Activated naive CD4-positive, alpha-beta T cell treated with anti-CD3 and anti-CD28 coated beads, Interleukin-2, amount 50 U/mL, for 72 hours (primary cell): ENCODE measurements at regions not wholly inside any gene's neighbourhood (a gene's known extent, or its start where the extent isn't known, plus 50 kb on each side); places are given as distances from the start of the nearest gene placed in this dataset.

Experiments
- ATAC-seq, 2 donors: fragments of 150-1000 bp; cut with Tn5 transposase; 2 replicates each; pipeline ENCODE4 v1.10.0; 2021; ENCODE audit warnings: mild to moderate bottlenecking in 2 of 2, moderate library complexity in 2 of 2
- DNase-seq, 2 donors: peaks; one replicate each; pipeline ENCODE4 v3.0.0; 2021 to 2022; ENCODE audit warnings: low spot score in 2 of 2
- H3K27ac Mint-ChIP-seq, 2 donors: one replicate each; pipeline ENCODE4 v1.8.0; 2022; ENCODE audit warnings: mild to moderate bottlenecking in 2 of 2, mixed read lengths in 2 of 2
- H3K36me3 Mint-ChIP-seq, 2 donors: one replicate each; pipeline ENCODE4 v1.8.0; 2022; ENCODE audit warnings: mixed read lengths in 2 of 2
- H3K9me3 Mint-ChIP-seq, 2 donors: one replicate each; pipeline ENCODE4 v1.8.0; 2022; ENCODE audit warnings: mixed read lengths in 2 of 2

- DNase-seq: no peak
- Mint-ChIP-seq H3K27ac (no peak overlapping the region), H3K36me3 (no peaks in the 10 kb centered on the region), H3K9me3 (no peaks in the 10 kb centered on the region)
- peak in 1 of 2 donors; percentile 56 for ATAC-seq
Observed at GRCh38 chr6:105941621-105942412, 144.3 kb upstream of the PRDM1 start.

- no peak for DNase-seq
- no peaks in the 10 kb centered on the region for H3K9me3 Mint-ChIP-seq
- H3K27ac Mint-ChIP-seq: no peak overlapping the region
- no peaks in the 10 kb centered on the region for H3K36me3 Mint-ChIP-seq
- ATAC-seq: no peak
Observed at GRCh38 chr6:105940990-105941389, 145.1 kb upstream of the PRDM1 start.

- ATAC-seq: no peak
Observed at GRCh38 chr6:105936972-105937371, 149.2 kb upstream of the PRDM1 start.

DNA sequence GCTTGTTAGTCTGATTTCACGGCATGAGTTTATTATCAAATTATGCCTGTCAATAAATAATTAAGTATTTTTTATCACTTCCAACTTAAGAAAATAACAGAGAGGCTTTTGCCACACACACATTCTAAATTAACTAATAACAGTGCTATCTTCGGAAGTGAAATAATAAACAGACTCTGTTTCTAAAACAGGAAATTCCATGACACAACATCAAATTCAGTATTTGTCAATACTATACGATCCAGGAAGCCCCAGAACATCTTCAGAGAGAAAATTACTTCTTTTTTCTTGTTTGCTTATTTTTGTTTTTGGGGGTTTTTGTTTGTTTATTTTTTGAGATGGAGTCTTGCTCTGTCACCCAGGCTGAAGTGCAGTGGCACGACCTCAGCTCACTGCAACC, 150.7 kb upstream of the PRDM1 start:
- no peaks in the 10 kb centered on the region for H3K36me3 Mint-ChIP-seq
- no peaks in the 10 kb centered on the region for H3K9me3 Mint-ChIP-seq
- H3K27ac Mint-ChIP-seq: no peak overlapping the region
- ATAC-seq: no peak
- DNase-seq: no peak

More at GRCh38 chr6:105936972-105937371, 149.2 kb upstream of the PRDM1 start:
- Mint-ChIP-seq H3K9me3 (no peaks in the 10 kb centered on the region), H3K27ac (no peak overlapping the region), H3K36me3 (no peaks in the 10 kb centered on the region)
- no peak for DNase-seq

- H3K36me3 Mint-ChIP-seq: no peaks in the 10 kb centered on the region
- DNase-seq (no peak), ATAC-seq (no peak)
- no peaks in the 10 kb centered on the region for H3K9me3 Mint-ChIP-seq
- no peak overlapping the region for H3K27ac Mint-ChIP-seq
Observed at GRCh38 chr6:105934708-105935107, 151.4 kb upstream of the PRDM1 start.

DNA sequence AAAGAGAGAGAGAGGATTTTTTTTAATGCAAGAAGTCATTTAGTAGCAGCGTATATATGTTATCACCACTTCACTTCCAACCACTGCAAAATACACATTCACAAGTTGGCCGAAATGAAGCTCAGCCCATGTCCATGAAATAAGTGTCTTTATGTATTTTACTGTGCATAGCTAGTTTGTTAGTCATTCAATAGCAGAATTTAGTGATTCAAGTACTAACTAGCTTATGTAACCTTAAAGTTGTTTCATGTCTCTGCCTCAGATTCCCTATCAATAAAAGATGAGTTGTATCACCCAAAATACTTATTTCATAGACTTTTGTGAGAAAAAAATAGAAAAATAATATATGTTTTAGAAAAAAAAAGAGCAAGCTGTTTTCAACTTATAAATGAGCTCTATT, 153.7 kb upstream of the PRDM1 start:
- H3K27ac Mint-ChIP-seq: no peak overlapping the region
- DNase-seq (no peak), ATAC-seq (no peak)
- H3K36me3 Mint-ChIP-seq: no peaks in the 10 kb centered on the region
- no peaks in the 10 kb centered on the region for H3K9me3 Mint-ChIP-seq

GRCh38 chr6:105929626-105930025, 156.5 kb upstream of the PRDM1 start:
- no peak for ATAC-seq
- DNase-seq: no peak
- Mint-ChIP-seq H3K27ac (no peak overlapping the region), H3K9me3 (no peaks in the 10 kb centered on the region), H3K36me3 (no peaks in the 10 kb centered on the region)

- Mint-ChIP-seq H3K9me3 (peaks cover 3 to 5% of the 10 kb centered on the region in 2 donors), H3K36me3 (no peaks in the 10 kb centered on the region), H3K27ac (no peak overlapping the region)
- DNase-seq: no peak
- peak in 1 of 2 donors; percentile 40 for ATAC-seq
Observed at GRCh38 chr6:105926318-105926717, 159.8 kb upstream of the PRDM1 start.

- DNase-seq: no peak
- peak in 1 of 2 donors; percentile 37 for ATAC-seq
- H3K27ac Mint-ChIP-seq: no peak overlapping the region
- no peaks in the 10 kb centered on the region for H3K36me3 Mint-ChIP-seq
- H3K9me3 Mint-ChIP-seq: peaks cover 3 to 5% of the 10 kb centered on the region in 2 donors
Observed at GRCh38 chr6:105925706-105926105, 160.4 kb upstream of the PRDM1 start.

- Mint-ChIP-seq H3K9me3 (peaks cover 3 to 5% of the 10 kb centered on the region in 2 donors), H3K36me3 (no peaks in the 10 kb centered on the region), H3K27ac (no peak overlapping the region)
- ATAC-seq: no peak
- DNase-seq: no peak
Observed at GRCh38 chr6:105921781-105922180, 164.4 kb upstream of the PRDM1 start.

DNA sequence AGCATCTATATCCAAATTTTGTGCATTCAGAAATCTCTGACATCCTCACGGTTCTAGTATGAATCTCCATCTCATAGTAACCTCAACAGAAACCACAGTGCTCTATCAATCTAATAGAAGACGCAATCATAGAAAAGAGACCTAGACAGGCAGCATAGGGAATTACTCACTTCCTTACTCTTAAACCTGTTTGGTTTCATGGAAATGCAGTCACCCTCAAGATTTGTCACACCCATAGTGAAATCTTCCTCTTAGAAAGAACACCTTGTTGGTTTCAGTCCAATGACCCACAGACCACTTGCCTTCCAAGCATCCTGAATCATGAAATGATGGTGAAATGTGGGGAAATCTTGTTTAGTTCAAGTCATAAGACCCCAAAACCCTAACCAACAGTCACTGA, 166.1 kb upstream of the PRDM1 start:
- H3K36me3 Mint-ChIP-seq: peaks cover 0 to 8% of the 10 kb centered on the region in 2 donors
- no peak for DNase-seq
- ATAC-seq: peak; percentile 91 to 94
- peaks cover 5 to 7% of the 10 kb centered on the region in 2 donors for H3K9me3 Mint-ChIP-seq
- H3K27ac Mint-ChIP-seq: peak overlapping the region in 1 of 2 donors; percentile 30

DNA sequence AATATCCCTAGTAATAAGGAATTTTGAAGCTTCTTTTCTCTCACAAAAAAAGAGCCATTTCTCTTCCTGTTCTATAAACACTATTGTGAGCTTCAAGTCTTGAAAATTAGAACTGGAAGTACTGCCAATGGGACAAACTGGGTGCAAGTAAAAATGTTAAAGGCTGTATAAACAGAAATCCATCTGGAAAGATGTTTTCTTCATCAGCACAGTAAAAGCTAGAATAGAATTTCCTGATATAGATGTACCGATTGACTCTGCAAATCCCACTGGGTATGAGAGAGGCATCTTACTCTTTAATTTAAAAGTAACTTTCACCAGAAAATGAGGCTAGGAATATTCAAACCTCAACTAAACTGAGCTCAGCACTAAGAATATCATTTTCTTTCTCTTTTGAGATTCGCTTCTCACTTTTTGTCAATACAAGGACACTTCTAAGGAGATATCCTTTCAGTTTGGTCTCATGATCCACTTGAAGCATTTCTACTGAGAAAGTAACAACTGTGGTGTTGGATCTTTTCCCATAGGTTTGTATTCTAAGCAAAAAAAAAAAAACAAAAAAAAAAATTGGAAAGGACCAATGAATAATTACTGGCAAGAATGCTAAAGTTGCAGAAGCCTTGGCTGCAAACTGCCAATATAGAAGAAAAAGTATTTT, 169.0 kb upstream of the PRDM1 start:
- ATAC-seq (no peak), DNase-seq (no peak)
- Mint-ChIP-seq H3K9me3 (peaks cover 7% of the 10 kb centered on the region in 2 donors), H3K27ac (no peak overlapping the region), H3K36me3 (peaks cover 0 to 8% of the 10 kb centered on the region in 2 donors)

- Mint-ChIP-seq H3K9me3 (peaks cover 4 to 7% of the 10 kb centered on the region in 2 donors), H3K27ac (no peak overlapping the region), H3K36me3 (peaks cover 0 to 4% of the 10 kb centered on the region in 2 donors)
- no peak for DNase-seq
- no peak for ATAC-seq
Observed at GRCh38 chr6:105911106-105911629, 175.0 kb upstream of the PRDM1 start.

DNA sequence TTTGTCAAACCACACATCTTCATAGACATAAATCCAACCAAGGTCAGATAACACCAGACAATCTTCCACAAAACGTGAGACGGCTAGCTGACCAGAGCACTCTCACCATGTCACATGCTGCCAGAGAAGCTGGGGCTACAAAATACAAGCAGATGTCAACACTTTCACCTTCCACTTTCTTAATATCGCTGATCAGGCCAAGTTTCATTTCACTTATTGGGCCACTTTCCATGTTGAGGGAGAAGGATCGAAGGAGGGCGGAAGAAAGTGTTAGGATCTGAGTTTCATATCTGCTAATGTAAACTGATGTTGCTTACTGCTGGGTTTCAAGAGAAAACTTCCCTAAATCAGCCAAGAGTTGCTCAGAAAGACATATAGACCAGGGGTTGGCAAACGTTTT, 177.0 kb upstream of the PRDM1 start:
- Mint-ChIP-seq H3K36me3 (no peaks in the 10 kb centered on the region), H3K27ac (no peak overlapping the region), H3K9me3 (peaks cover 0 to 5% of the 10 kb centered on the region in 2 donors)
- DNase-seq: no peak
- no peak for ATAC-seq

- DNase-seq (no peak), ATAC-seq (no peak)
- Mint-ChIP-seq H3K36me3 (no peaks in the 10 kb centered on the region), H3K9me3 (no peaks in the 10 kb centered on the region), H3K27ac (no peak overlapping the region)
Observed at GRCh38 chr6:105907991-105908390, 178.1 kb upstream of the PRDM1 start.

DNA sequence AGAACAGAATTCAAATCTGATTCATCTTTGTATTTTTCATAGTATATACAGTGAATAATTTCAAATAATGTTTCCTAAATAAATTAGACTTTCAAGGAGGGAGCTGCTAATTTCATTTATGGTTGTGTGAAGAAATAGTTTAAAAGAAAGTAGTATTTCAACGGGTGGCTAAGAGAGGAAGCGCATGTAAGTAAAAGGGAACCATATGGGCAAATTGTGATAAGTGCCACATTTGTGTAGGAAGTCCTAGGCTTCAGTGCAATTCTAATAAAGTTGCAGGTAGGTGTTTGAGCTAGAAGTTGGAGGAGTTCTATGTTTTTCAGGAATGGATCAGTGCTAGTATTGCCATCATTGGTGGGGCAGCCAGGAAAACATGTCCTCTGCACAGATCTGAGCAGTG, 178.8 kb upstream of the PRDM1 start:
- Mint-ChIP-seq H3K27ac (no peak overlapping the region), H3K9me3 (no peaks in the 10 kb centered on the region), H3K36me3 (no peaks in the 10 kb centered on the region)
- no peak for DNase-seq
- ATAC-seq: no peak

- Mint-ChIP-seq H3K9me3 (peaks cover 0 to 5% of the 10 kb centered on the region in 2 donors), H3K36me3 (peaks cover 0 to 8% of the 10 kb centered on the region in 2 donors), H3K27ac (no peak overlapping the region)
- no peak for DNase-seq
- ATAC-seq: no peak
Observed at GRCh38 chr6:105902401-105903031, 183.6 kb upstream of the PRDM1 start.
